ENCODE measurements at regions not wholly inside any gene's neighbourhood (a gene's known extent, or its start where the extent isn't known, plus 50 kb on each side); places are given as distances from the start of the nearest gene placed in this dataset.
A peak's percentile ranks its signal among the peaks of the same experiment; 100 is the strongest.

- H3K79me2 ChIP-seq (replicated peaks; ENCODE audit: insufficient read depth, low read length): no peaks in the 10 kb centered on the region
- peak overlapping the region; percentile 23 for H3K4me3 ChIP-seq (ENCODE audit: low read length)
- H3K9ac ChIP-seq (ENCODE audit: low read length): peak overlapping the region; percentile 36
- peak overlapping the region; percentile 68 for H3K27ac ChIP-seq (ENCODE audit: low read length)
- no peaks in the 10 kb centered on the region for H3F3A ChIP-seq (ENCODE audit: insufficient read depth, low read length, poor library complexity, severe bottlenecking)
- no peaks in the 10 kb centered on the region for H3K36me3 ChIP-seq (ENCODE audit: insufficient read depth, low read length)
- no peaks in the 10 kb centered on the region for H3K9me3 ChIP-seq (ENCODE audit: low read length)
- no peak overlapping the region for H3K4me2 ChIP-seq (ENCODE audit: low read length)
- H2AFZ ChIP-seq (ENCODE audit: low read depth, low read length): no peak overlapping the region
- TF ChIP-seq SMC3 (conservative IDR thresholded peaks at IDR 0.05; ENCODE audit: poor library complexity) (peak; percentile 15), RAD21 (conservative IDR thresholded peaks at IDR 0.05) (peak; percentile 32), CTCF (IDR thresholded peaks at IDR 0.05; ENCODE audit: poor library complexity, severe bottlenecking) (no peak), EZH2 (IDR thresholded peaks at IDR 0.05; ENCODE audit: borderline replicate concordance, insufficient read depth, low read length, poor library complexity, severe bottlenecking) (no peak), REST (IDR thresholded peaks at IDR 0.05; ENCODE audit: borderline replicate concordance) (peak; percentile 87), MXI1 (conservative IDR thresholded peaks at IDR 0.05; ENCODE audit: poor library complexity, severe bottlenecking) (no peak)
- no peaks in the 10 kb centered on the region for H3K27me3 ChIP-seq (ENCODE audit: insufficient read depth, low read depth, low read length)
- H4K20me1 ChIP-seq (ENCODE audit: insufficient read depth): no peaks in the 10 kb centered on the region
- H3K9me2 ChIP-seq (ENCODE audit: insufficient read depth, low read length): no peaks in the 10 kb centered on the region
Measured at GRCh38 chr14:101408077-101408831, 153.0 kb upstream of the DIO3 start.

- Histone ChIP-seq H3K9ac (ENCODE audit: low read length) (no peak overlapping the region), H3K4me2 (ENCODE audit: low read length) (no peak overlapping the region), H3K9me2 (ENCODE audit: insufficient read depth, low read length) (no peaks in the 10 kb centered on the region), H3K4me3 (ENCODE audit: low read length) (no peak overlapping the region), H3F3A (ENCODE audit: insufficient read depth, low read length, poor library complexity, severe bottlenecking) (no peaks in the 10 kb centered on the region), H3K27me3 (ENCODE audit: insufficient read depth, low read depth, low read length) (no peaks in the 10 kb centered on the region), H3K27ac (ENCODE audit: low read length) (peak overlapping the region; percentile 68), H3K79me2 (replicated peaks; ENCODE audit: insufficient read depth, low read length) (no peaks in the 10 kb centered on the region), H3K36me3 (ENCODE audit: insufficient read depth, low read length) (no peaks in the 10 kb centered on the region), H2AFZ (ENCODE audit: low read depth, low read length) (no peak overlapping the region), H4K20me1 (ENCODE audit: insufficient read depth) (no peaks in the 10 kb centered on the region), H3K9me3 (ENCODE audit: low read length) (no peaks in the 10 kb centered on the region)
- TF ChIP-seq EZH2 (IDR thresholded peaks at IDR 0.05; ENCODE audit: borderline replicate concordance, insufficient read depth, low read length, poor library complexity, severe bottlenecking): no peak
- no peak for TF ChIP-seq REST (IDR thresholded peaks at IDR 0.05; ENCODE audit: borderline replicate concordance)
- no peak for TF ChIP-seq EP300 (conservative IDR thresholded peaks at IDR 0.05; ENCODE audit: poor library complexity, severe bottlenecking)
- no peak for TF ChIP-seq RAD21 (conservative IDR thresholded peaks at IDR 0.05)
- no peak for TF ChIP-seq SMC3 (conservative IDR thresholded peaks at IDR 0.05; ENCODE audit: poor library complexity)
- no peak for TF ChIP-seq MXI1 (conservative IDR thresholded peaks at IDR 0.05; ENCODE audit: poor library complexity, severe bottlenecking)
- no peak for TF ChIP-seq CTCF (IDR thresholded peaks at IDR 0.05; ENCODE audit: poor library complexity, severe bottlenecking)
- TF ChIP-seq POLR2AphosphoS5 (IDR thresholded peaks at IDR 0.05): no peak
- TF ChIP-seq TAF1 (IDR thresholded peaks at IDR 0.05; ENCODE audit: low read depth): no peak
Measured at GRCh38 chr14:101409006-101409543, 152.2 kb upstream of the DIO3 start.

Measured in neural cell (in vitro differentiated cells).